Lung (tissue), 11 donors: ENCODE measurements at regions not wholly inside any gene's neighbourhood (a gene's known extent, or its start where the extent isn't known, plus 50 kb on each side); places are given as distances from the start of the nearest gene placed in this dataset.

Experiments
- ATAC-seq: fragments of 200-7000 bp; cut with Tn5 transposase; one replicate; pipeline ENCODE4 v1.9.1; 2020; ENCODE audit warnings: moderate number of reproducible peaks; ENCODE audit not compliant: insufficient read depth, low FRiP score
- DNase-seq, 3 donors: peaks; one replicate each; pipeline ENCODE4 v3.0.0-alpha.2; 2013 to 2017
- H3K27ac ChIP-seq, 2 donors: one replicate each; pipeline ENCODE4 v1.5.1; 2013; ENCODE audit warnings: mild to moderate bottlenecking in 2 of 2, moderate library complexity in 2 of 2, control low read depth in 1 of 2, inconsistent platforms in 1 of 2, low read depth in 1 of 2, low read length in 1 of 2
- H3K27me3 ChIP-seq, 3 donors: one replicate each; pipeline ENCODE4 v1.5.1; 2013; ENCODE audit warnings: low read length in 2 of 3; ENCODE audit not compliant: control insufficient read depth in 3 of 3, insufficient read depth in 3 of 3
- H3K36me3 ChIP-seq, 4 donors: one replicate each; pipeline ENCODE4 v1.5.1; 2013; ENCODE audit warnings: low read length in 4 of 4, mild to moderate bottlenecking in 1 of 4, moderate library complexity in 1 of 4; ENCODE audit not compliant: control insufficient read depth in 4 of 4, insufficient read depth in 4 of 4
- H3K4me1 ChIP-seq, 5 donors: one replicate each; pipeline ENCODE4 v1.5.1; 2013; ENCODE audit warnings: low read length in 5 of 5, mild to moderate bottlenecking in 2 of 5, moderate library complexity in 1 of 5; ENCODE audit not compliant: control insufficient read depth in 5 of 5, insufficient read depth in 5 of 5
- H3K4me3 ChIP-seq: one replicate; pipeline ENCODE4 v1.5.1; 2013; ENCODE audit warnings: mild to moderate bottlenecking, control low read depth, moderate library complexity
- H3K9ac ChIP-seq, 2 donors: one replicate each; pipeline ENCODE4 v1.5.1; 2013; ENCODE audit warnings: low read length in 2 of 2, control low read depth in 1 of 2; ENCODE audit not compliant: insufficient read depth in 1 of 2
- H3K9me3 ChIP-seq, 4 donors: one replicate each; pipeline ENCODE4 v1.5.1; 2013; ENCODE audit warnings: low read length in 3 of 4, mild to moderate bottlenecking in 1 of 4, moderate library complexity in 1 of 4; ENCODE audit not compliant: control insufficient read depth in 4 of 4, insufficient read depth in 3 of 4
- WGBS, 2 donors: extraction: QIAGEN DNeasy Blood & Tissue Kit; methylation state at CpG; one replicate each; pipeline ENCODE4 v1.1.7; 2013; 5-methylcytosine and 5-hydroxymethylcytosine counted together
- TF ChIP-seq, protein P1 (sequence below): IDR thresholded peaks from 2 replicates; pipeline ENCODE4 v1.5.1; 2012; ENCODE audit warnings: mild to moderate bottlenecking; ENCODE audit errors: control extremely low read depth, extremely low read depth
- donor health status: control.
- donor health status: control.
- donor health status: Bipolar disorder and iron deficiency.
- donor health status: healthy.
- donor health status: DM: yes; HTN: yes; CAD: no.

GRCh38 chr13:28602580-28602979, 56.4 kb upstream of the POMP start:
- Histone ChIP-seq H3K9me3 (peaks cover 0 to 4% (median 0%) of the 10 kb centered on the region in 4 donors), H3K36me3 (no peaks in the 10 kb centered on the region), H3K4me3 (no peak overlapping the region), H3K9ac (no peak overlapping the region), H3K27me3 (no peaks in the 10 kb centered on the region), H3K4me1 (no peaks in the 10 kb centered on the region), H3K27ac (no peak overlapping the region)
- TF ChIP-seq, protein P1, sequence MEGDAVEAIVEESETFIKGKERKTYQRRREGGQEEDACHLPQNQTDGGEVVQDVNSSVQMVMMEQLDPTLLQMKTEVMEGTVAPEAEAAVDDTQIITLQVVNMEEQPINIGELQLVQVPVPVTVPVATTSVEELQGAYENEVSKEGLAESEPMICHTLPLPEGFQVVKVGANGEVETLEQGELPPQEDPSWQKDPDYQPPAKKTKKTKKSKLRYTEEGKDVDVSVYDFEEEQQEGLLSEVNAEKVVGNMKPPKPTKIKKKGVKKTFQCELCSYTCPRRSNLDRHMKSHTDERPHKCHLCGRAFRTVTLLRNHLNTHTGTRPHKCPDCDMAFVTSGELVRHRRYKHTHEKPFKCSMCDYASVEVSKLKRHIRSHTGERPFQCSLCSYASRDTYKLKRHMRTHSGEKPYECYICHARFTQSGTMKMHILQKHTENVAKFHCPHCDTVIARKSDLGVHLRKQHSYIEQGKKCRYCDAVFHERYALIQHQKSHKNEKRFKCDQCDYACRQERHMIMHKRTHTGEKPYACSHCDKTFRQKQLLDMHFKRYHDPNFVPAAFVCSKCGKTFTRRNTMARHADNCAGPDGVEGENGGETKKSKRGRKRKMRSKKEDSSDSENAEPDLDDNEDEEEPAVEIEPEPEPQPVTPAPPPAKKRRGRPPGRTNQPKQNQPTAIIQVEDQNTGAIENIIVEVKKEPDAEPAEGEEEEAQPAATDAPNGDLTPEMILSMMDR, result no peak
- 95 to 98% methylated on average over 2 of the region's 2 CpGs for WGBS, 2 donors
- DNase-seq, result no peak
- no peak for ATAC-seq

DNA sequence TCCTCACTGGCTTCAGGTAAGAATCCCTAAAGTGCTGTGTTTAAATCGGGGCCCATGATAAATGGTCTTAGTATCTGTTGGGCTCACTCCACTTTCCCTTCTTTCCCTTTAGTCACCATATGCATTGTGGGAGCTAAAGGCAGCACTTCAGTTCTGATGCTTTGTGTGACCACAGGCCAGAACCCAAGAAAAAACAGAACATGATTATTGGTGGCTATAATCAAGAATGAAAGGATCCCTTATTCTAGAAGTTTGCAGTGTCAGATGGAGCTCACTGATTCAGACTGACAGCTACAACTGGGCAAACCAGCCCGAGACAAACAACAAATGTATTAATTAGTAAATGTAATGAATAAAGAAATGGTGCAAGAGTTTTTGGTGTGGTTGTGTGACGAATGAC, 57.3 kb upstream of the POMP start:
- ATAC-seq (no peak), DNase-seq (no peak)
- Histone ChIP-seq H3K9me3 (peaks cover 0 to 4% (median 0%) of the 10 kb centered on the region in 4 donors), H3K27ac (no peak overlapping the region), H3K36me3 (no peaks in the 10 kb centered on the region), H3K9ac (no peak overlapping the region), H3K27me3 (no peaks in the 10 kb centered on the region), H3K4me3 (no peak overlapping the region), H3K4me1 (no peaks in the 10 kb centered on the region)
- TF ChIP-seq, protein P1, result no peak
- 95 to 97% methylated on average over 3 of the region's 3 CpGs for WGBS, 2 donors

DNA sequence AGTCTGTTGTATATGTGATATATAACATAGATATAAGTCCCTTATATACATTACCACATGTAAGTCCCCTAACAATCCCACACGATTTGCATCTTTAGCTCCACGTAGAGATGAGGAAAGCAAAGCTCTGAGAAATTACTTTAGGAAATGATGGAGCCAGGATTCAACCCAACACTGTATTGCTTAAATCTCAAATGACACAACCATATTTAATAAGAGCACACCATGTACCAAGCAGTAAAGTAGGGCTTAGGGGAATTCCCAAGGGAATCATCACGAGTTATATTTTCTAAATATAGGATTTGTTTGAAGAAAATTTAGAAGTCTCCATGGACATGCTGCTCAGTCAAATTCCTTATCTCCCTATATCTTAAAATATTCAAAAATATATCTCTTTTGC, 61.3 kb upstream of the POMP start:
- no peak overlapping the region for H3K27ac ChIP-seq
- H3K27me3 ChIP-seq, result no peaks in the 10 kb centered on the region
- DNase-seq, result no peak
- H3K4me1 ChIP-seq, result no peaks in the 10 kb centered on the region
- ATAC-seq, result no peak
- WGBS, 2 donors, result 69 to 70% methylated on average over 3 of the region's 3 CpGs
- TF ChIP-seq, protein P1, result no peak
- H3K4me3 ChIP-seq, result no peak overlapping the region
- H3K9me3 ChIP-seq, result peaks cover 0 to 4% (median 0%) of the 10 kb centered on the region in 4 donors
- H3K36me3 ChIP-seq, result no peaks in the 10 kb centered on the region
- no peak overlapping the region for H3K9ac ChIP-seq

- H3K9ac ChIP-seq, result no peak overlapping the region
- DNase-seq (no peak), ATAC-seq (no peak)
- no peaks in the 10 kb centered on the region for H3K27me3 ChIP-seq
- no peaks in the 10 kb centered on the region for H3K36me3 ChIP-seq
- no peaks in the 10 kb centered on the region for H3K9me3 ChIP-seq
- 49 to 85% methylated on average over 12 of the region's 12 CpGs for WGBS, 2 donors
- H3K27ac ChIP-seq, result no peak overlapping the region
- TF ChIP-seq, protein P1, result no peak
- no peaks in the 10 kb centered on the region for H3K4me1 ChIP-seq
- H3K4me3 ChIP-seq, result no peak overlapping the region
These were observed 68.5 kb upstream of the POMP start for GRCh38 chr13:28590461-28590860.
